ENCODE measurements at regions not wholly inside any gene's neighbourhood (a gene's known extent, or its start where the extent isn't known, plus 50 kb on each side); places are given as distances from the start of the nearest gene placed in this dataset.

DNA sequence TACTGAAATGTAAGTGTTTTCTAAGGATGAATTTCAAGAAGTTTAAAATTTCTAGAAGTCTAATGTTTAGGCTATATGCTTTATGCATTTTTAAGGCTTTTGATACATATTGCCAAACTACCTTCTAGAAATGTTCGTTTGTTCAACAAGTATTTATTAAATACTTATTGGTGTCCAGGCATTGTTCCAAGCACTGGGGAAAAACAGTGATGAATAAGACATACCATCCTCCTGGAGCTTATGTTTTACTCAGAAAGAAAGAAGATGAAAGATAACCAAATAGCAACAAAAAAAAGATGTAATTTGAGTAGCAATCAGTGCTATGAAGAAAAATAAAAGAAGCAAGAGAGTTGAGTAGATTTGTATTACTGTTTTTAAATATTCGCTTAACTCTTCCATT is 692.9 kb downstream of the SLC4A3 start:
- Histone ChIP-seq H3K36me3 (ENCODE audit: control insufficient read depth, low read length) (no peaks in the 10 kb centered on the region), H3K27ac (ENCODE audit: low read depth, low read length) (no peak overlapping the region), H3K9me3 (ENCODE audit: control insufficient read depth, insufficient read depth, low read length) (no peaks in the 10 kb centered on the region), H3K4me3 (ENCODE audit: low read length) (no peak overlapping the region), H3K79me2 (ENCODE audit: control insufficient read depth, low read length) (no peaks in the 10 kb centered on the region), H3K4me1 (ENCODE audit: control insufficient read depth, low read length) (no peaks in the 10 kb centered on the region), H4K20me1 (ENCODE audit: control insufficient read depth, insufficient read depth, low read depth, low read length) (no peaks in the 10 kb centered on the region), H3K9me2 (replicated peaks; ENCODE audit: control insufficient read depth, low read length) (no peaks in the 10 kb centered on the region), H3K4me2 (ENCODE audit: low read length) (no peak overlapping the region), H3K27me3 (ENCODE audit: control insufficient read depth, low read length) (no peaks in the 10 kb centered on the region), H3F3A (ENCODE audit: control insufficient read depth, insufficient read depth) (no peaks in the 10 kb centered on the region)
- TF ChIP-seq, protein P1, sequence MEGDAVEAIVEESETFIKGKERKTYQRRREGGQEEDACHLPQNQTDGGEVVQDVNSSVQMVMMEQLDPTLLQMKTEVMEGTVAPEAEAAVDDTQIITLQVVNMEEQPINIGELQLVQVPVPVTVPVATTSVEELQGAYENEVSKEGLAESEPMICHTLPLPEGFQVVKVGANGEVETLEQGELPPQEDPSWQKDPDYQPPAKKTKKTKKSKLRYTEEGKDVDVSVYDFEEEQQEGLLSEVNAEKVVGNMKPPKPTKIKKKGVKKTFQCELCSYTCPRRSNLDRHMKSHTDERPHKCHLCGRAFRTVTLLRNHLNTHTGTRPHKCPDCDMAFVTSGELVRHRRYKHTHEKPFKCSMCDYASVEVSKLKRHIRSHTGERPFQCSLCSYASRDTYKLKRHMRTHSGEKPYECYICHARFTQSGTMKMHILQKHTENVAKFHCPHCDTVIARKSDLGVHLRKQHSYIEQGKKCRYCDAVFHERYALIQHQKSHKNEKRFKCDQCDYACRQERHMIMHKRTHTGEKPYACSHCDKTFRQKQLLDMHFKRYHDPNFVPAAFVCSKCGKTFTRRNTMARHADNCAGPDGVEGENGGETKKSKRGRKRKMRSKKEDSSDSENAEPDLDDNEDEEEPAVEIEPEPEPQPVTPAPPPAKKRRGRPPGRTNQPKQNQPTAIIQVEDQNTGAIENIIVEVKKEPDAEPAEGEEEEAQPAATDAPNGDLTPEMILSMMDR (IDR thresholded peaks at IDR 0.05; ENCODE audit: low read depth, low read length, poor library complexity, severe bottlenecking): no peak
- no peak for TF ChIP-seq EZH2phosphoT487 (IDR thresholded peaks at IDR 0.05; ENCODE audit: borderline replicate concordance, low read length)

DNA sequence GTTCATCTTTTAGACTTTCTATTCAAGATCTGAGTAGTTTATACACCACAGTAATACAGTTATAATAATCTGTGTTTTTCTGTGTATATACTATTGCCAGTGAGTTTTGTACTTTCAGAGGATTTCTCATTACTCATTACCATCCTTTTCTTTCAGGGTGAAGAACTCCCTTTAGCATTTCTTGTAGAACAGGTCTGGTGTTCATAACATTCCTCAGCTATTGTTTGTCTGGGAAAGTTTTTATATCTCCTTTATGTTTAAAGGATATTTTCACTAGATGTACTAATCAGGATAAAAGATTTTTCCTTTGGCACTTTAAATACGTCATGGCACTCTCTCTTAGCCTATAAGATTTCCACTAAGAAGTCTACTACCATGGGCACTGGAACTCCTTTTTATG is 705.5 kb downstream of the SLC4A3 start:
- TF ChIP-seq, protein P1 (IDR thresholded peaks at IDR 0.05; ENCODE audit: low read depth, low read length, poor library complexity, severe bottlenecking): no peak
- TF ChIP-seq EZH2phosphoT487 (IDR thresholded peaks at IDR 0.05; ENCODE audit: borderline replicate concordance, low read length): no peak
- H3K36me3 ChIP-seq (ENCODE audit: control insufficient read depth, low read length): no peaks in the 10 kb centered on the region
- H3K9me3 ChIP-seq (ENCODE audit: control insufficient read depth, insufficient read depth, low read length): no peaks in the 10 kb centered on the region
- no peaks in the 10 kb centered on the region for H3K27me3 ChIP-seq (ENCODE audit: control insufficient read depth, low read length)
- H4K20me1 ChIP-seq (ENCODE audit: control insufficient read depth, insufficient read depth, low read depth, low read length): no peaks in the 10 kb centered on the region
- no peaks in the 10 kb centered on the region for H3K4me1 ChIP-seq (ENCODE audit: control insufficient read depth, low read length)
- H3K79me2 ChIP-seq (ENCODE audit: control insufficient read depth, low read length): no peaks in the 10 kb centered on the region
- no peak overlapping the region for H3K4me2 ChIP-seq (ENCODE audit: low read length)
- no peaks in the 10 kb centered on the region for H3F3A ChIP-seq (ENCODE audit: control insufficient read depth, insufficient read depth)
- H3K4me3 ChIP-seq (ENCODE audit: low read length): no peak overlapping the region
- no peaks in the 10 kb centered on the region for H3K9me2 ChIP-seq (replicated peaks; ENCODE audit: control insufficient read depth, low read length)
- no peak overlapping the region for H3K27ac ChIP-seq (ENCODE audit: low read depth, low read length)

DNA sequence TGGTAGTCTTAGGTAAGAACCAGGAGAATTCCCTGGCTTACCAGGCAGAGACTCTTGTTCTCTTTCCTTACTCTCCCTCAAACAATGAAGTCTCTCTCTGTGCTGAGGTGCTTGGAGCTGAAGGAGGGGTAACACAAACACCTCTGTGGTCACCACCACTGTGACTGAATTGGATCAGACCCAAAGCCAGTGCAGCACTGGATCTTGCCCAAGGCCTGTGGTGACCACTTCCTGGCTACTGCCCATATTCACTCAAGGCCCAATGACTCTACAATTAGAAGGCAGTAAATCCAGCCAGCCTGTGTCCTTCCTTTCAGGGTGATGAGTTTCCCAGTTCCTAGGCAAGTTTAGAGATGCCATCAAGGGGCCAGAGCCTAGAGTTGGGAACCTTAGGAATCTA is 706.8 kb downstream of the SLC4A3 start:
- no peak overlapping the region for H3K27ac ChIP-seq (ENCODE audit: low read depth, low read length)

More for the DNA sequence above, 706.8 kb downstream of the SLC4A3 start:
- Histone ChIP-seq H4K20me1 (ENCODE audit: control insufficient read depth, insufficient read depth, low read depth, low read length) (no peaks in the 10 kb centered on the region), H3K27me3 (ENCODE audit: control insufficient read depth, low read length) (no peaks in the 10 kb centered on the region), H3K4me2 (ENCODE audit: low read length) (no peak overlapping the region), H3K9me3 (ENCODE audit: control insufficient read depth, insufficient read depth, low read length) (no peaks in the 10 kb centered on the region), H3K79me2 (ENCODE audit: control insufficient read depth, low read length) (no peaks in the 10 kb centered on the region), H3F3A (ENCODE audit: control insufficient read depth, insufficient read depth) (no peaks in the 10 kb centered on the region), H3K9me2 (replicated peaks; ENCODE audit: control insufficient read depth, low read length) (no peaks in the 10 kb centered on the region), H3K4me3 (ENCODE audit: low read length) (no peak overlapping the region), H3K36me3 (ENCODE audit: control insufficient read depth, low read length) (no peaks in the 10 kb centered on the region), H3K4me1 (ENCODE audit: control insufficient read depth, low read length) (no peaks in the 10 kb centered on the region)
- no peak for TF ChIP-seq EZH2phosphoT487 (IDR thresholded peaks at IDR 0.05; ENCODE audit: borderline replicate concordance, low read length)
- TF ChIP-seq, protein P1 (IDR thresholded peaks at IDR 0.05; ENCODE audit: low read depth, low read length, poor library complexity, severe bottlenecking): no peak
